Left kidney (tissue), 1 donor: ENCODE measurements at regions not wholly inside any gene's neighbourhood (a gene's known extent, or its start where the extent isn't known, plus 50 kb on each side); places are given as distances from the start of the nearest gene placed in this dataset.
"Not testable (repeated sequence)": the region's sequence is repeated elsewhere in the genome, so short reads cannot be mapped to it uniquely, and the experiment has no call there.

Experiments used
- DNase-seq: peaks from one replicate; pipeline ENCODE4 v3.0.0-alpha.2; 2013

- no peak for DNase-seq
Observed at GRCh38 chr1:37162059-37162458, 127.7 kb upstream of the GRIK3 start.

GRCh38 chr1:37166005-37166404 lies 131.7 kb upstream of the GRIK3 start:
- DNase-seq: no peak

GRCh38 chr1:37167479-37167878 lies 133.2 kb upstream of the GRIK3 start:
- no peak for DNase-seq

GRCh38 chr1:37169241-37169640 lies 134.9 kb upstream of the GRIK3 start:
- no peak for DNase-seq

GRCh38 chr1:37169743-37170275 lies 135.5 kb upstream of the GRIK3 start:
- DNase-seq: no peak

GRCh38 chr1:37171691-37172090 lies 137.4 kb upstream of the GRIK3 start:
- DNase-seq: no peak

GRCh38 chr1:37174341-37174740 lies 140.0 kb upstream of the GRIK3 start:
- no peak for DNase-seq

GRCh38 chr1:37174876-37175275 lies 140.6 kb upstream of the GRIK3 start:
- no peak for DNase-seq

GRCh38 chr1:37175666-37176215 lies 141.4 kb upstream of the GRIK3 start:
- DNase-seq: no peak

- no peak for DNase-seq
Observed at GRCh38 chr1:37176269-37176668, 142.0 kb upstream of the GRIK3 start.

- DNase-seq: peak; percentile 2
Observed at GRCh38 chr1:37177230-37177864, 143.0 kb upstream of the GRIK3 start.

- no peak for DNase-seq
Observed at GRCh38 chr1:37181425-37181824, 147.1 kb upstream of the GRIK3 start.

- no peak for DNase-seq
Observed at GRCh38 chr1:37184789-37185188, 150.5 kb upstream of the GRIK3 start.

GRCh38 chr1:37186246-37186756 lies 152.0 kb upstream of the GRIK3 start:
- DNase-seq: no peak

- no peak for DNase-seq
Observed at GRCh38 chr1:37189111-37189510, 154.8 kb upstream of the GRIK3 start.

GRCh38 chr1:37197411-37197810 lies 163.1 kb upstream of the GRIK3 start:
- DNase-seq: no peak

GRCh38 chr1:37214305-37214704 lies 180.0 kb upstream of the GRIK3 start:
- not testable (repeated sequence) for DNase-seq

- no peak for DNase-seq
Observed at GRCh38 chr1:37233606-37234005, 199.3 kb upstream of the GRIK3 start.

GRCh38 chr1:37234941-37235418 lies 200.7 kb upstream of the GRIK3 start:
- no peak for DNase-seq

GRCh38 chr1:37237948-37238347 lies 203.6 kb upstream of the GRIK3 start:
- no peak for DNase-seq

- DNase-seq: no peak
Observed at GRCh38 chr1:37238364-37239224, 204.3 kb upstream of the GRIK3 start.

- DNase-seq: no peak
Observed at GRCh38 chr1:37239225-37239740, 205.0 kb upstream of the GRIK3 start.

GRCh38 chr1:37240897-37241296 lies 206.6 kb upstream of the GRIK3 start:
- DNase-seq: no peak
